ENCODE measurements at regions not wholly inside any gene's neighbourhood (a gene's known extent, or its start where the extent isn't known, plus 50 kb on each side); places are given as distances from the start of the nearest gene placed in this dataset.

DNA sequence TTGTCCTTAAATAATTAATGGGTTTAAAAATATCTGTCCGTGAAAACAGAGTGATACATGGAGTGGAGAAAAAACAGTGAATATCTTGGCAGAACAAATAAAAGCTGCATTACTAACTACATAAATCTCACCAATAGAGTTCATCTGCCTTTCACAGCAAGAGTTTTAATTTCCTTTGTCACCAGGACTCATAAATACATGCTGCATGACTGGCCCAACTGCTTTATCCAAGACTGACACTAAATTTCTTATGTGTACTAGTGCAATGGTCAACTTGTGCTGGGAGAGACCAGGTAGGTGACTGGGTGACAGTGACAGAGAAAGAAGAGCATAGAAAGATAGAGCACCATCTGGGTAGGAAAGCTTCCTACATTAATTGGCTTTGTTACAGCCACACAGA lies 402.8 kb downstream of the RAD51AP2 start:
- CTCF ChIA-PET, result no interaction called here
- intact Hi-C loops (cut with micrococcal nuclease; ENCODE audit: unreplicated experiment), result no loop called here
- H3K4me1 ChIP-seq (replicated peaks; ENCODE audit: insufficient read depth), result no peaks in the 10 kb centered on the region
- no peaks in the 10 kb centered on the region for H3K36me3 ChIP-seq (ENCODE audit: low read depth)
- H3K27ac ChIP-seq, result no peak overlapping the region
- no peak overlapping the region for H3K4me2 ChIP-seq
- POLR2A ChIA-PET (ENCODE audit: unreplicated experiment), result no interaction called here
- H3K9me2 ChIP-seq (ENCODE audit: insufficient read depth), result 0 out of 2 replicates have a peak, but pooled peaks cover 2% of the 10 kb centered on the region
- no peaks in the 10 kb centered on the region for H3K9me3 ChIP-seq (ENCODE audit: insufficient read depth, low read depth)
- no peak overlapping the region for H3K4me3 ChIP-seq
- H3K79me2 ChIP-seq (ENCODE audit: low read depth), result no peaks in the 10 kb centered on the region
- H2AFZ ChIP-seq, result no peak overlapping the region
- no peaks in the 10 kb centered on the region for H4K20me1 ChIP-seq (ENCODE audit: insufficient read depth)
- TF ChIP-seq, protein P1, sequence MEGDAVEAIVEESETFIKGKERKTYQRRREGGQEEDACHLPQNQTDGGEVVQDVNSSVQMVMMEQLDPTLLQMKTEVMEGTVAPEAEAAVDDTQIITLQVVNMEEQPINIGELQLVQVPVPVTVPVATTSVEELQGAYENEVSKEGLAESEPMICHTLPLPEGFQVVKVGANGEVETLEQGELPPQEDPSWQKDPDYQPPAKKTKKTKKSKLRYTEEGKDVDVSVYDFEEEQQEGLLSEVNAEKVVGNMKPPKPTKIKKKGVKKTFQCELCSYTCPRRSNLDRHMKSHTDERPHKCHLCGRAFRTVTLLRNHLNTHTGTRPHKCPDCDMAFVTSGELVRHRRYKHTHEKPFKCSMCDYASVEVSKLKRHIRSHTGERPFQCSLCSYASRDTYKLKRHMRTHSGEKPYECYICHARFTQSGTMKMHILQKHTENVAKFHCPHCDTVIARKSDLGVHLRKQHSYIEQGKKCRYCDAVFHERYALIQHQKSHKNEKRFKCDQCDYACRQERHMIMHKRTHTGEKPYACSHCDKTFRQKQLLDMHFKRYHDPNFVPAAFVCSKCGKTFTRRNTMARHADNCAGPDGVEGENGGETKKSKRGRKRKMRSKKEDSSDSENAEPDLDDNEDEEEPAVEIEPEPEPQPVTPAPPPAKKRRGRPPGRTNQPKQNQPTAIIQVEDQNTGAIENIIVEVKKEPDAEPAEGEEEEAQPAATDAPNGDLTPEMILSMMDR (conservative IDR thresholded peaks at IDR 0.05), result no peak
- TF ChIP-seq EZH2 (IDR thresholded peaks at IDR 0.05; ENCODE audit: low read depth), result no peak
- no peak for DNase-seq
- no peaks in the 10 kb centered on the region for H3K27me3 ChIP-seq (ENCODE audit: insufficient read depth, low read depth)
- no peaks in the 10 kb centered on the region for H3F3A ChIP-seq (ENCODE audit: insufficient read depth, low read depth)
- BruUV-seq (replicated peaks), result no TSS peak

DNA sequence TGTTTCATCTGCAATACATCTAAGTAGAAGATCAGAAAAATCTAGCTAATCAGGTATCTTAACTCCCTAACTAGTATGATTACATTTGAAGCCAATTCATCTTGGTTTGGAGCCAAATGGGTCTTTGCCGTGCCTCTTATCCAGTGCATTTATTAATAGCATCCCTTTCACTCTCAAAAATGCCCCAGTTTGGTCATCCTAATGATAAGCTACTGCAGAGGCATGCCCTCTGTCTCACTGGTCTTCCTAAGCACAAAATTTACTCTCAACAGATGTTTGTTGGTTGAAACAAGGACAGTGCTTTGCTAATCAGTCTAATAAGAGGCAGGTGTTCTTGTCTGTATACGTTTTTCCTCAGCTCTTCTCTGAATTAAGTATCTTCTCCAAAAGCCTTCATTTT lies 403.2 kb downstream of the RAD51AP2 start:
- intact Hi-C loops (cut with micrococcal nuclease; ENCODE audit: unreplicated experiment), result no loop called here
- POLR2A ChIA-PET (ENCODE audit: unreplicated experiment), result no interaction called here
- H3K4me1 ChIP-seq (replicated peaks; ENCODE audit: insufficient read depth), result no peaks in the 10 kb centered on the region
- BruUV-seq (replicated peaks), result no TSS peak
- H2AFZ ChIP-seq, result no peak overlapping the region
- H3K27ac ChIP-seq, result no peak overlapping the region
- no peaks in the 10 kb centered on the region for H3K9me3 ChIP-seq (ENCODE audit: insufficient read depth, low read depth)
- H3K9me2 ChIP-seq (ENCODE audit: insufficient read depth), result 0 out of 2 replicates have a peak, but pooled peaks cover 2% of the 10 kb centered on the region
- H3K4me3 ChIP-seq, result no peak overlapping the region
- H3K4me2 ChIP-seq, result no peak overlapping the region
- no peaks in the 10 kb centered on the region for H3K27me3 ChIP-seq (ENCODE audit: insufficient read depth, low read depth)
- no peaks in the 10 kb centered on the region for H4K20me1 ChIP-seq (ENCODE audit: insufficient read depth)
- H3K36me3 ChIP-seq (ENCODE audit: low read depth), result no peaks in the 10 kb centered on the region
- DNase-seq, result no peak
- CTCF ChIA-PET, result no interaction called here
- TF ChIP-seq, protein P1 (conservative IDR thresholded peaks at IDR 0.05), result no peak
- TF ChIP-seq EZH2 (IDR thresholded peaks at IDR 0.05; ENCODE audit: low read depth), result no peak
- H3F3A ChIP-seq (ENCODE audit: insufficient read depth, low read depth), result no peaks in the 10 kb centered on the region
- no peaks in the 10 kb centered on the region for H3K79me2 ChIP-seq (ENCODE audit: low read depth)

- Histone ChIP-seq H3K4me2 (no peak overlapping the region), H3K36me3 (ENCODE audit: low read depth) (no peaks in the 10 kb centered on the region), H3K27me3 (ENCODE audit: insufficient read depth, low read depth) (no peaks in the 10 kb centered on the region), H3F3A (ENCODE audit: insufficient read depth, low read depth) (no peaks in the 10 kb centered on the region), H3K4me3 (no peak overlapping the region), H3K9me2 (ENCODE audit: insufficient read depth) (0 out of 2 replicates have a peak, but pooled peaks cover 2% of the 10 kb centered on the region), H3K9me3 (ENCODE audit: insufficient read depth, low read depth) (no peaks in the 10 kb centered on the region), H3K79me2 (ENCODE audit: low read depth) (no peaks in the 10 kb centered on the region), H4K20me1 (ENCODE audit: insufficient read depth) (no peaks in the 10 kb centered on the region), H3K4me1 (replicated peaks; ENCODE audit: insufficient read depth) (peaks cover 6% of the 10 kb centered on the region; the same call in 1 of the 2 replicates), H3K27ac (no peak overlapping the region), H2AFZ (no peak overlapping the region)
- TF ChIP-seq EZH2 (IDR thresholded peaks at IDR 0.05; ENCODE audit: low read depth), result no peak
- CTCF ChIA-PET, result no interaction called here
- POLR2A ChIA-PET (ENCODE audit: unreplicated experiment), result no interaction called here
- no TSS peak for BruUV-seq (replicated peaks)
- DNase-seq, result no peak
- intact Hi-C loops (cut with micrococcal nuclease; ENCODE audit: unreplicated experiment), result no loop called here
Observed at GRCh38 chr2:17107871-17108270, 410.4 kb downstream of the RAD51AP2 start.

DNA sequence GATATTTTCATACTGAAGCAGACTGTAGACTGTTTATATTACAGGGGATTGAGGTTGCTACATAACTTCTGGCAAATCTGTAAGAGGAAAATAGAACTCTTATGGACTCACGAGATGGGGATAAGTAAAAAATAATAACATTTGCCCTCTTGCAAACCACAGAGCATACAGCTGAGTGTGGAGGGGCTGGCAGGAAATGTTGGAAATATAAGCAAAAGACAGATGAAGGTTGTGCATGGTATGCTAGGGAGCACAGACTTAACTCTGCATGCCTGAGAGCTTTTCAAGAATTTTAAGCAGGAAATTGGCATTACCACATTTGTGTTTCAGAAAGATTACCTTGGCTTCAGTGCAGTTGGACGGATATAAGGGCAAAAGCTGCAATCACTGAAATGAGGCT lies 411.1 kb downstream of the RAD51AP2 start:
- no peaks in the 10 kb centered on the region for H3K79me2 ChIP-seq (ENCODE audit: low read depth)
- no peak overlapping the region for H3K27ac ChIP-seq

More for the DNA sequence above, 411.1 kb downstream of the RAD51AP2 start:
- no peak overlapping the region for H3K4me3 ChIP-seq
- no peaks in the 10 kb centered on the region for H3K36me3 ChIP-seq (ENCODE audit: low read depth)
- H2AFZ ChIP-seq, result no peak overlapping the region
- no peaks in the 10 kb centered on the region for H3K27me3 ChIP-seq (ENCODE audit: insufficient read depth, low read depth)
- H3K4me2 ChIP-seq, result no peak overlapping the region
- ChIA-PET CTCF (no interaction called here), POLR2A (ENCODE audit: unreplicated experiment) (no interaction called here)
- 0 out of 2 replicates have a peak, but pooled peaks cover 2% of the 10 kb centered on the region for H3K9me2 ChIP-seq (ENCODE audit: insufficient read depth)
- DNase-seq, result no peak
- TF ChIP-seq EZH2 (IDR thresholded peaks at IDR 0.05; ENCODE audit: low read depth), result no peak
- TF ChIP-seq, protein P1 (conservative IDR thresholded peaks at IDR 0.05), result no peak
- H3K4me1 ChIP-seq (replicated peaks; ENCODE audit: insufficient read depth), result peaks cover 6% of the 10 kb centered on the region; the same call in 1 of the 2 replicates
- H3K9me3 ChIP-seq (ENCODE audit: insufficient read depth, low read depth), result no peaks in the 10 kb centered on the region
- no peaks in the 10 kb centered on the region for H4K20me1 ChIP-seq (ENCODE audit: insufficient read depth)
- no TSS peak for BruUV-seq (replicated peaks)
- H3F3A ChIP-seq (ENCODE audit: insufficient read depth, low read depth), result no peaks in the 10 kb centered on the region
- intact Hi-C loops (cut with micrococcal nuclease; ENCODE audit: unreplicated experiment), result no loop called here

All from PC-9 (cell line).